ENCODE measurements at regions not wholly inside any gene's neighbourhood (a gene's known extent, or its start where the extent isn't known, plus 50 kb on each side); places are given as distances from the start of the nearest gene placed in this dataset.

DNA sequence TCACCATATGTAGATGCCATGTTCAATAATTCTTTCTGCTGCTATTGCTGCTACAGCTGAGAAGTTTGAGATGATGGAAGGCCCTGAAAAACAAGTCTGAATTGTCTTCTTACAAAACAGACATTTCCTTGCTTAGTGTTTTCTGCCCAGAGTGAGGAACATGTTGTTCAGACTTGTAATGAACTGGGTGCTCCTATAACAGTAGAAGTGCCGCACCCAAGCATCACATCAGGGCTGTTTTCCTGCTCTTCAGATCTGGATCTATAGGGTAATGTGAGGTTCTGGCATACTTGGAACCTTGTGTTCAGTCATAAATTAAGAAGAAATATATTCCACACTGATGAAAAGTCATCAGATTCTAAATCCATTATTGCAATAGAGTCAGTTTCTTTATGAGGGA is 171.9 kb upstream of the DIO2 start:
- Histone ChIP-seq H3K36me3 (ENCODE audit: low read length) (no peaks in the 10 kb centered on the region), H3F3A (ENCODE audit: insufficient read depth) (no peaks in the 10 kb centered on the region), H3K4me2 (ENCODE audit: low read depth, low read length, poor library complexity, severe bottlenecking) (no peak overlapping the region), H3K79me2 (ENCODE audit: insufficient read depth, low read length) (no peaks in the 10 kb centered on the region), H3K27ac (ENCODE audit: low read depth, low read length) (no peak overlapping the region), H3K9me2 (replicated peaks; ENCODE audit: insufficient read depth, low read length) (no peaks in the 10 kb centered on the region), H3K4me3 (ENCODE audit: insufficient read depth, low read length, poor library complexity, severe bottlenecking) (no peak overlapping the region), H3K27me3 (ENCODE audit: low read length) (no peaks in the 10 kb centered on the region), H3K9ac (ENCODE audit: low read length) (no peak overlapping the region), H3K9me3 (ENCODE audit: insufficient read depth, low read length) (no peaks in the 10 kb centered on the region), H2AFZ (ENCODE audit: low read depth, low read length, severe bottlenecking) (no peak overlapping the region), H4K20me1 (ENCODE audit: low read depth, low read length) (no peaks in the 10 kb centered on the region)
- no peak for TF ChIP-seq EZH2phosphoT487 (conservative IDR thresholded peaks at IDR 0.05; ENCODE audit: low read length)
- TF ChIP-seq, protein P1, sequence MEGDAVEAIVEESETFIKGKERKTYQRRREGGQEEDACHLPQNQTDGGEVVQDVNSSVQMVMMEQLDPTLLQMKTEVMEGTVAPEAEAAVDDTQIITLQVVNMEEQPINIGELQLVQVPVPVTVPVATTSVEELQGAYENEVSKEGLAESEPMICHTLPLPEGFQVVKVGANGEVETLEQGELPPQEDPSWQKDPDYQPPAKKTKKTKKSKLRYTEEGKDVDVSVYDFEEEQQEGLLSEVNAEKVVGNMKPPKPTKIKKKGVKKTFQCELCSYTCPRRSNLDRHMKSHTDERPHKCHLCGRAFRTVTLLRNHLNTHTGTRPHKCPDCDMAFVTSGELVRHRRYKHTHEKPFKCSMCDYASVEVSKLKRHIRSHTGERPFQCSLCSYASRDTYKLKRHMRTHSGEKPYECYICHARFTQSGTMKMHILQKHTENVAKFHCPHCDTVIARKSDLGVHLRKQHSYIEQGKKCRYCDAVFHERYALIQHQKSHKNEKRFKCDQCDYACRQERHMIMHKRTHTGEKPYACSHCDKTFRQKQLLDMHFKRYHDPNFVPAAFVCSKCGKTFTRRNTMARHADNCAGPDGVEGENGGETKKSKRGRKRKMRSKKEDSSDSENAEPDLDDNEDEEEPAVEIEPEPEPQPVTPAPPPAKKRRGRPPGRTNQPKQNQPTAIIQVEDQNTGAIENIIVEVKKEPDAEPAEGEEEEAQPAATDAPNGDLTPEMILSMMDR (IDR thresholded peaks at IDR 0.05; ENCODE audit: insufficient read depth, low read length, poor library complexity, severe bottlenecking), result no peak

DNA sequence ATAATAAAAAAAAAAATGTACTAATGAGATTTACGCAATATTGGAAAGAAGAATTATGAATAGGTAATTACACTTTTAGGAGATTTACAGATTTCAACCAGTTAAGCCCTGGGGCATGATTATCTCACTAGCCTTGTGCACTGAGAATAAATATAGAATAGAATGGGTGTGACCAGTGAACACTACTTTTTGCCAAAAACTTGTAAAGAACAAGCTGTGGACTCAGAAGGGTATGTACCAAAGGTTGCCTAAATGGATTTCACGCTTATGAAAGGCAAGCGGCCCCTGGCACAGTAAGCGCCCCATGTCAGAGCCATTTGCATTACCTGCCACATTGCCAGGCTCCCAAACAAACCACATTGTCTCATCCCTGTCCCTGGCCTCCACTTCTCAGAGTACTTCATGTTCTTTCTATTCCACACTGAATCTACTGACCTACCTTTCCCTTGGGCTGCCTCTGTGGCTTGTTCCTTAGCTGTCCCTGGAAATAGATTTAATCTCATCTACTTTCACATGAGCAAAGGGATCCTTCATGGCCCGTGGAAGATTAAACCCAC is 170.6 kb upstream of the DIO2 start:
- Histone ChIP-seq H3K27ac (ENCODE audit: low read depth, low read length) (no peak overlapping the region), H3K36me3 (ENCODE audit: low read length) (no peaks in the 10 kb centered on the region), H3F3A (ENCODE audit: insufficient read depth) (no peaks in the 10 kb centered on the region), H3K4me3 (ENCODE audit: insufficient read depth, low read length, poor library complexity, severe bottlenecking) (no peak overlapping the region), H3K9me2 (replicated peaks; ENCODE audit: insufficient read depth, low read length) (no peaks in the 10 kb centered on the region), H3K27me3 (ENCODE audit: low read length) (no peaks in the 10 kb centered on the region), H3K4me2 (ENCODE audit: low read depth, low read length, poor library complexity, severe bottlenecking) (no peak overlapping the region), H3K9ac (ENCODE audit: low read length) (no peak overlapping the region), H3K9me3 (ENCODE audit: insufficient read depth, low read length) (no peaks in the 10 kb centered on the region), H3K79me2 (ENCODE audit: insufficient read depth, low read length) (no peaks in the 10 kb centered on the region), H4K20me1 (ENCODE audit: low read depth, low read length) (no peaks in the 10 kb centered on the region), H2AFZ (ENCODE audit: low read depth, low read length, severe bottlenecking) (no peak overlapping the region)
- TF ChIP-seq, protein P1 (IDR thresholded peaks at IDR 0.05; ENCODE audit: insufficient read depth, low read length, poor library complexity, severe bottlenecking), result no peak
- no peak for TF ChIP-seq EZH2phosphoT487 (conservative IDR thresholded peaks at IDR 0.05; ENCODE audit: low read length)

DNA sequence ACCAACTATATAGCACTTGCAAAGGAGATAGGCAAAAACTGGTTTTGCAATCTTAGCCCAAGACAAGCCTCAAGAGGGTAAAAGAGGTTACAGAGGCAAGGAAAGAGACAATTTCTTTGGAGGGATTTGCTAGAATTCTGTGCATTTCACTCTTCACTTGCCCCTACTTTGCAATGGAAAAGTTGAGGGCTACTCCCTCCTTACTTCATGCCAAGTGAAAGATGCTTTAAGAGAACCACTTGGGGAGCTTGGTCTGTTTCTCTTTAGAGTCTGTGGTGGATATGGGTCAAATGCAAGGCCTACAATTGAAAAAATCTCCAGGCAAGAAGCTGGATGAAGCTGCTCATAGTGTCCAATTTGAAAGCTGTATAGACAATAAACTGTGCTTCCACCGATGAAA is 167.7 kb upstream of the DIO2 start:
- Histone ChIP-seq H2AFZ (ENCODE audit: low read depth, low read length, severe bottlenecking) (no peak overlapping the region), H3F3A (ENCODE audit: insufficient read depth) (no peaks in the 10 kb centered on the region), H3K79me2 (ENCODE audit: insufficient read depth, low read length) (no peaks in the 10 kb centered on the region), H3K9me2 (replicated peaks; ENCODE audit: insufficient read depth, low read length) (no peaks in the 10 kb centered on the region), H3K9ac (ENCODE audit: low read length) (no peak overlapping the region), H3K27me3 (ENCODE audit: low read length) (no peaks in the 10 kb centered on the region), H3K9me3 (ENCODE audit: insufficient read depth, low read length) (no peaks in the 10 kb centered on the region), H3K4me2 (ENCODE audit: low read depth, low read length, poor library complexity, severe bottlenecking) (no peak overlapping the region), H3K4me3 (ENCODE audit: insufficient read depth, low read length, poor library complexity, severe bottlenecking) (no peak overlapping the region), H4K20me1 (ENCODE audit: low read depth, low read length) (no peaks in the 10 kb centered on the region), H3K36me3 (ENCODE audit: low read length) (no peaks in the 10 kb centered on the region), H3K27ac (ENCODE audit: low read depth, low read length) (no peak overlapping the region)
- TF ChIP-seq, protein P1 (IDR thresholded peaks at IDR 0.05; ENCODE audit: insufficient read depth, low read length, poor library complexity, severe bottlenecking), result no peak
- TF ChIP-seq EZH2phosphoT487 (conservative IDR thresholded peaks at IDR 0.05; ENCODE audit: low read length), result no peak
